ELR (cell line): ENCODE measurements at regions not wholly inside any gene's neighbourhood (a gene's known extent, or its start where the extent isn't known, plus 50 kb on each side); places are given as distances from the start of the nearest gene placed in this dataset.

Experiments used
- DNase-seq: peaks from one replicate; pipeline ENCODE4 v3.0.0-alpha.2; 2015; ENCODE audit warnings: low read depth

- DNase-seq = no peak
Measured at GRCh38 chr20:22226849-22227700, 357.3 kb downstream of the FOXA2 start.

- DNase-seq = no peak
Measured at GRCh38 chr20:22223236-22223635, 361.1 kb downstream of the FOXA2 start.

DNA sequence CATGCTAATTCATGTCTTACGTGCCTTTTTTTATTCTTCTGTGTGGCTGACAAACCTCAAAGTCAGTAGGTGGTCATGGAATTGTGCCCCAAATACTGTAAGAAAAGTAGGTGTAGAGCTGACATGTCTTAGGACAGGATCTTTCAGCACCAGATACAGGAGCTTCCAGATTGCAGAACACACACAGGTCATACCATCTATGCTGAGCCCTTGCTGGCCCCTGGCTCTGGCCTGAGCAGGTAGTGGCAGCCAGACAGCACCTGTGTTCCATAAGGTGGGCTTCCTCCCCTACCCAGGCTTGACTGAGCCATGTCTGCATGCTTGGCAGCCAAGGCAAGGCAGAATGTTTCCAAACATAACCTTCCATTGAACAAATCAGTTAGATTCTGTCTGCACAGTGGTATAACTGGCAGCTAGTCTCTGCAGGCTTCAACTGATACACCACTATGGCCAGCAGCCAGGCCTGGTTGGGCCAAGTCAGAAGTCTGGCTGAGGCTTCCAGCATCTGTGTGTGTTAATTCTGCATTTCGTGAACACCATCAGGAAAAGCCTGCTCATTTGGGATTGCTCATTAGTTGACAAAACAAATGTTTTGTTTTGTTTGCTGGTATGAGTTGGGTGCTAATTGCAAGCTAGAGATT is 366.5 kb downstream of the FOXA2 start:
- DNase-seq = no peak

DNA sequence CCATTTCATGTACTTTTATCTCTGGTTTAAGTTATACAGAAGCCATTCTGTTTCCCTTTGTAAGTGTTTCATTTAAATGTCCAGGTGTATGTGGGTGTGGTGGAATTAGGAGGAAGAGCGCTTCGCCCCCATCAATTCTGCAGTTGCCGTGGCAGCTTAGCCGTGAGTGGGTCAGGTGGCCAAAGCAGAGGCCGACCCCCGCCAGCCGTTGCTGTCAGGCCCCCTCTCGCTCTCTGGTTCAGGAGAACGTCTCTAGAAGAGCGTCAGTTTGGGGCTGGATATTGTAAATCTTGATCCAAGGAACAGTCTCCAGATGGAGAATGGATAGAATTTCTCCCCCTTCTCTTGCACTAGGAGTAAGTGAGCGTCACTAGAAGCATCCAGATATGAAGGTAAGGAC is 367.4 kb downstream of the FOXA2 start:
- DNase-seq = no peak

DNA sequence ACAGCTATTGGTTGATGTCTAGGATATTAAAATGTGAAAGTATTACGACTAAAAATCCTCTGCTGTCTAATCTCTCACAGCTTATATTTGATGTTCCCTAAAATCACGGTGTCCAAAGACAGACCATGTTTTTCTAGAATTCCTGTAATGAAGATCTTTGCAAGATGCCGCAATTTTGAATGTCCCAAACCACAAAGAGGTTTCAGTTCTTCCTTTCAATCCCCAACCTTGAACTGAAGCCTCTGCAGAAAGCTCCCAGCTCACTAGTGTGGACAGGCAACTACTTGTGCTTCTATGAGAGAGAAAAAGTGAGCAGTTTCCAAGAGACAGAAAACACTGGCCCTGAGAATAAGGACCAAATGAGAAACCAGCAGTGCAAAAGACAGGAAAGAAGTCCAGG is 370.1 kb downstream of the FOXA2 start:
- no peak for DNase-seq

DNA sequence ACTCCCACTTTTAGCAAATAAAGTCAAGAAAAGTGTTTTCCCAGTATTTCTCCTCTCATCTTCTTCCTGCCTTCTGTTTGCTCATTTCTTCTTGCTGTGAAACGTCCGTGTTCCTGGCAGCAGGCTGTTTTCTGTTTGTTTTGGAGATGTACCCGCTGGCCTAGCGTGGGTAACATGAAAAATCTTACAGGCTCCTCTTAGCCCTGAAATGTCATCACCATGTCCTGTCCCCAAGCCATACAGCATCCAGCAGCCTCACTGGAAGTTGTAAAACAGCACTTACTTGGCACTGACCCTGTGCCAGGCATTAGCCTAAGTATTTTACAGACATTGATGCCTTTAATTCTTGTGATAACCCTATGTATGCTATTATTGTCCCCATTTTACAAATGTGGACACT is 371.1 kb downstream of the FOXA2 start:
- no peak for DNase-seq

DNA sequence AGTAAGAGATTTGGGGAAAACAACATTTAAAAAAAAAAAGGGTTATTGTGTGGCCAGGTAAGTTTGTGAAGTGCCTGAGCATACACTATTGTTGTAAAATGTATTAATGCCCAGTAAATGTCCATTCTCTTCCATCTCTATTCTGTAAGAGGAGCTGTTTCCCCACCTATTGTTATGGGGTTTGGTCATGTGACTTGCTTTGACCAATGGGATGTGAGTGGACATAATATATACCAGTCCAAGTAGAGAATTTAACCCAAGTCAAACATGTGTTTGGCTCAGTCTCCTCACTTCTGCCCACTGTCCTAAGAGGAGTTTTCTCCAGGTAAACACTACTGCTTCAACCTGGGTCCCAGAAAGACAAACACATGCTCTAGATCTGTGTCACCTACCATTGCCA is 377.1 kb downstream of the FOXA2 start:
- no peak for DNase-seq

- no peak for DNase-seq
Measured at GRCh38 chr20:22204801-22205200, 379.6 kb downstream of the FOXA2 start.

GRCh38 chr20:22182148-22182547 is 402.2 kb downstream of the FOXA2 start:
- no peak for DNase-seq

DNA sequence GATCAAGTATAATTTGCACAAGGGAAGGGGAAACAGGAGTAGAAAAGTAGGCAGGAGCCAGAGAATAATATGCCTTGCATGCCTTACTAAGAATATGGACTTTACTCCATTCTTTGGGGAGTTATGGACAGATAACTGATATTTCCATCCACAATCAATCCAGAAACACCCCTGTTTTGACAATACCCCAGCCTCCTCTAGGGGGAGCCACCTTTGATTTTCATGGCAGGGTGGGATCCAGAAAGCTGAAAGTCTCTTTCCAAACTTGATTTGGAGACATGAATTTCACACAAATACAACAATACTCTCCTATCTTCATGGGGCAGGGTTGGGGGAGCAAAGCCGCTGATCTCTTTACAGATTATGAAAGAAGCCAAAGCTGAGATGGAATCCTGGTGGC is 404.1 kb downstream of the FOXA2 start:
- no peak for DNase-seq

GRCh38 chr20:22160101-22160652 is 424.2 kb downstream of the FOXA2 start:
- no peak for DNase-seq

DNA sequence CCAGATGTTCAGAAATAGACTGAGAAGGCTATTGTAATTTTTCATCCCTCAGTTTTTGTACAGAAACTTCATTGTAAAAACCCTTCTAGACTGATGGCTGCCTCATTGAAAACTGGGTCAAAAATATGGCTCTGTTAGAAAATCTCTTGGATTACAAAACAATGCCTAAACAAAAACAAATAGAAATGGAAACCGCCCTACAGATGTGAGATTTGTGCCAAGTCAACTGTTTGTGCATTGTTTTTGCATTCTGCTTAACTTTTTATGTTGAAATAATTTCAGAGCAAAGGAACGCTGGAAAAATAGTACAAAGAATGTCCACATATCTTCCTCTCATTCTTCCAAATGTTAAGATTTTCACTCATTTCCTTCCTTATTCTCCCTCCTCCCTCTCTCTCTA is 425.1 kb downstream of the FOXA2 start:
- DNase-seq = no peak

DNA sequence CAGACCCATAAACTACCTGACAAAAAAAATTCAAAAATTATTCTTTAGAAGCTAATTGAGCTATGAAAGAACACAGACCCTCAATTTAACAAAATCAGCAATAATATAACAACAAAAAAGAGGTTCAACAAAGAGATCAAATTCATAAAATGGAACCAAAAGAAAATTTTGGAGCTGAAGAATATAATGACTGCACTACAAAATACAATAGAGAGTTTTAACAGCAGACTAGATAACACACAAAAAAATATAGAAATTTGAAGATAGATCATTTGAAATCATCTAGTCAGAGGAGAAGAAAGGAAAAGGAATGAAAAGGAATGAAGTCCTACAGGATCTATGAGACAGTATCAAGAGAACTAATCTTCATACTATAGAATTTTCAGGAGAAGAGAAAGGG is 422.1 kb downstream of the PAX1 start:
- DNase-seq = no peak

- peak; percentile 1 for DNase-seq
Measured at GRCh38 chr20:22106308-22106938, 401.0 kb downstream of the PAX1 start.

DNA sequence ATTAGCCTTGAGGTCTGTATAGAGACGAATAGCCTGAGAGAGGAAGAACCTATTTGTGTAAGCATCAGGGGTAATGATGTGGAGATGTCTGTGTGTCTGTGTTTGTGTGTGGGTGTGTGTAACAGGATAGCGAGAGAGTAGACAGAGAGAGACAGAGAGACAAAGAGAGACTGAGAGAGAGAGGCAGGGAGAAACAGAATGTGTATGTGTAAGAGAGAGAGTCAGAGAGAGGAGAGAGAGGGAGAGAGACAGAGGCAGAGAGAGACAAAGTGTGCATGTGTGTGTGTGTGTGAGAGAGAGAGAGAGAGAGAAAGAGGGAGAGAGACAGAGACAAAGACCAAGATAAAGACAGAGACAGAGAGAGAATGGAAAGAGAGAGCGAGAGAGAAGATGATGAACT is 396.1 kb downstream of the PAX1 start:
- DNase-seq = no peak

DNA sequence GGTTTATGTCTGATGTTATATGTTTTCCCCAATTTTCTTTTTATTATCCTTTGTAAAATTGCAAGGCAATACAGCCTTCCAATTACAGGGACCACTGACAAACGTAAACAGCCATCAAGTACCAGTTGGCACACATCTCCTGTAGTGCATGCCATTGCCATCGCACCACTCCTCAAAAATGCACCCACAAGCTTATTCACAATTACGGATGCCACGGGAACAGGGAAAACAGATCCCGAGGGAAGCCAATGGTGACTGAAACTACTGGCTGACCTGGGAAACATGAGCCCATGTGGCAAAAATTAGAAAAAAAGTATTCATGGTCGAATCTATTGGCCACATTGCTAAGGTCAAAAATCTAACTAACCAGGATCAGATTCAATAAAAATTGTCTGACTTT is 395.2 kb downstream of the PAX1 start:
- DNase-seq = no peak

DNA sequence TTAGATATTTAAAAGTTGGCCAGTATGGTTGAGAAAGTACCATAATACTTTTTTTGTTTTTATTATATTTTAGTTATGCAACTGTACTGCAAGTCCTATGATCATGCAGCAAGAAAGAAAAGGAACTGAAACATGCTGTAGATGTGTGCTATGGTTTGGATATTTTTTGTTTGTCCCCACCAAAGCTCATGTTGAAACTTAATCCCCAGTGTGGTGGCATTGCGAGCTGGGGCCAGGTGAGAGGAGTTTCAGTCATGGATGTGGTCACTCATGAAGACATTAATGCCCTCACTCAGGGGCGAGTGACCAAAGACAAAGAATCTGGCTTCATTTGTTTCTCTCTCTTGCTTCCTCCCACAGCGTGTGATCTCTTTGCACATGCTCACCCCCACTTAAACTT is 393.9 kb downstream of the PAX1 start:
- DNase-seq = no peak

GRCh38 chr20:22098511-22098910 is 393.0 kb downstream of the PAX1 start:
- no peak for DNase-seq

GRCh38 chr20:22093122-22093521 is 387.7 kb downstream of the PAX1 start:
- no peak for DNase-seq

- DNase-seq = no peak
Measured at GRCh38 chr20:22088882-22089281, 383.4 kb downstream of the PAX1 start.

GRCh38 chr20:22080985-22081384 is 375.5 kb downstream of the PAX1 start:
- DNase-seq = no peak

GRCh38 chr20:22074635-22075034 is 369.2 kb downstream of the PAX1 start:
- no peak for DNase-seq

DNA sequence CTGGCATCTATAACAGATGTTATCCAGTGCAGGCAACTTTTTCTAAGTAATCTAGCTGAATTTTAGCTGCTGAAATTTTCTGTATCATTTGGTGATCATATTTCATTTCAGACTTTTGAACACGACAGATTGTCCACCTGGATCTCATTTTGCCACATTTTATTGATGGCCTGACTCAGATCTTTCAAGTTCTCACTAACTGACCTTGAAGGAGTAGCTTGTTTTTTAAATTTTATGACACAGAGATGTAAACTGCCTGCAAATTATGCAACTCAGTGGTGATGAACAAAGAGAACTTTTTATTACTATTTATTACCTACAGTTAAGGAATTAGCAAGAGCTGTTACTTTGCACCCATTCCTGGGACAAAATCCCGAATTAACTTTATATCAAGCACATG is 366.4 kb downstream of the PAX1 start:
- DNase-seq = no peak
